ENCODE measurements at regions not wholly inside any gene's neighbourhood (a gene's known extent, or its start where the extent isn't known, plus 50 kb on each side); places are given as distances from the start of the nearest gene placed in this dataset.

GRCh38 chr6:102405860-102406259 lies 1012.4 kb downstream of the GRIK2 start:
- no peak for DNase-seq (ENCODE audit: low read depth)

GRCh38 chr6:102402635-102403329 lies 1009.3 kb downstream of the GRIK2 start:
- DNase-seq (ENCODE audit: low read depth), result no peak

- no peak for DNase-seq (ENCODE audit: low read depth)
Observed at GRCh38 chr6:102398788-102399390, 1005.4 kb downstream of the GRIK2 start.

- no peak for DNase-seq (ENCODE audit: low read depth)
Observed at GRCh38 chr6:102390541-102390940, 997.0 kb downstream of the GRIK2 start.

GRCh38 chr6:102389994-102390393 lies 996.5 kb downstream of the GRIK2 start:
- no peak for DNase-seq (ENCODE audit: low read depth)

- no peak for DNase-seq (ENCODE audit: low read depth)
Observed at GRCh38 chr6:102387326-102388033, 994.0 kb downstream of the GRIK2 start.

GRCh38 chr6:102381203-102381602 lies 987.7 kb downstream of the GRIK2 start:
- DNase-seq (ENCODE audit: low read depth), result no peak

GRCh38 chr6:102356170-102356569 lies 962.7 kb downstream of the GRIK2 start:
- no peak for DNase-seq (ENCODE audit: low read depth)

GRCh38 chr6:102355578-102355977 lies 962.1 kb downstream of the GRIK2 start:
- DNase-seq (ENCODE audit: low read depth), result no peak

GRCh38 chr6:102352552-102352951 lies 959.0 kb downstream of the GRIK2 start:
- no peak for DNase-seq (ENCODE audit: low read depth)

- no peak for DNase-seq (ENCODE audit: low read depth)
Observed at GRCh38 chr6:102344769-102345168, 951.3 kb downstream of the GRIK2 start.

- no peak for DNase-seq (ENCODE audit: low read depth)
Observed at GRCh38 chr6:102340311-102340710, 946.8 kb downstream of the GRIK2 start.

- DNase-seq (ENCODE audit: low read depth), result no peak
Observed at GRCh38 chr6:102333736-102334135, 940.2 kb downstream of the GRIK2 start.

- no peak for DNase-seq (ENCODE audit: low read depth)
Observed at GRCh38 chr6:102327697-102328225, 934.3 kb downstream of the GRIK2 start.

- DNase-seq (ENCODE audit: low read depth), result no peak
Observed at GRCh38 chr6:102313699-102314098, 920.2 kb downstream of the GRIK2 start.

GRCh38 chr6:102309700-102310099 lies 916.2 kb downstream of the GRIK2 start:
- DNase-seq (ENCODE audit: low read depth), result no peak

GRCh38 chr6:102300350-102300749 lies 906.8 kb downstream of the GRIK2 start:
- no peak for DNase-seq (ENCODE audit: low read depth)

GRCh38 chr6:102298051-102298450 lies 904.5 kb downstream of the GRIK2 start:
- no peak for DNase-seq (ENCODE audit: low read depth)
